Keratinocyte (primary cell): ENCODE measurements at regions not wholly inside any gene's neighbourhood (a gene's known extent, or its start where the extent isn't known, plus 50 kb on each side); places are given as distances from the start of the nearest gene placed in this dataset.

ENCODE experiments used
- EZH2 ChIP-seq: IDR thresholded peaks from one replicate; pipeline ENCODE4 v1.6.1; 2012; ENCODE audit warnings: inconsistent platforms, mild to moderate bottlenecking, low read length, moderate library complexity
- TF ChIP-seq, protein P1 (sequence below), 3 experiments: IDR thresholded peaks in 1 of 3; conservative IDR thresholded peaks in 1 of 3; optimal IDR thresholded peaks in 1 of 3; 2 replicates in 2 of 3; 3 replicates in 1 of 3; pipeline versions ENCODE3 to v1.5.1; 2011; ENCODE audit warnings: low read length in 3 of 3, mild to moderate bottlenecking in 3 of 3, moderate library complexity in 2 of 3, control low read depth in 1 of 3, inconsistent platforms in 1 of 3; ENCODE audit not compliant: insufficient read depth in 2 of 3; ENCODE audit errors: extremely low read depth in 1 of 3

GRCh38 chr9:86764671-86765343 is 182.5 kb downstream of the GAS1 start:
- TF ChIP-seq, protein P1, sequence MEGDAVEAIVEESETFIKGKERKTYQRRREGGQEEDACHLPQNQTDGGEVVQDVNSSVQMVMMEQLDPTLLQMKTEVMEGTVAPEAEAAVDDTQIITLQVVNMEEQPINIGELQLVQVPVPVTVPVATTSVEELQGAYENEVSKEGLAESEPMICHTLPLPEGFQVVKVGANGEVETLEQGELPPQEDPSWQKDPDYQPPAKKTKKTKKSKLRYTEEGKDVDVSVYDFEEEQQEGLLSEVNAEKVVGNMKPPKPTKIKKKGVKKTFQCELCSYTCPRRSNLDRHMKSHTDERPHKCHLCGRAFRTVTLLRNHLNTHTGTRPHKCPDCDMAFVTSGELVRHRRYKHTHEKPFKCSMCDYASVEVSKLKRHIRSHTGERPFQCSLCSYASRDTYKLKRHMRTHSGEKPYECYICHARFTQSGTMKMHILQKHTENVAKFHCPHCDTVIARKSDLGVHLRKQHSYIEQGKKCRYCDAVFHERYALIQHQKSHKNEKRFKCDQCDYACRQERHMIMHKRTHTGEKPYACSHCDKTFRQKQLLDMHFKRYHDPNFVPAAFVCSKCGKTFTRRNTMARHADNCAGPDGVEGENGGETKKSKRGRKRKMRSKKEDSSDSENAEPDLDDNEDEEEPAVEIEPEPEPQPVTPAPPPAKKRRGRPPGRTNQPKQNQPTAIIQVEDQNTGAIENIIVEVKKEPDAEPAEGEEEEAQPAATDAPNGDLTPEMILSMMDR (optimal IDR thresholded peaks at IDR 0.05 in 1 of 3, IDR thresholded peaks at IDR 0.05 in 1 of 3, conservative IDR thresholded peaks at IDR 0.05 in 1 of 3; ENCODE audit: extremely low read depth in 1 of 3, insufficient read depth in 2 of 3, low read length in 3 of 3), result no peak
- TF ChIP-seq EZH2, result no peak
